H1 (cell line): ENCODE measurements at regions not wholly inside any gene's neighbourhood (a gene's known extent, or its start where the extent isn't known, plus 50 kb on each side); places are given as distances from the start of the nearest gene placed in this dataset.

Experiments
- CEBPB ChIP-seq: IDR thresholded peaks from 2 replicates; pipeline ENCODE4 v1.6.1; 2012; ENCODE audit warnings: low read depth, low read length
- CTCF ChIP-seq, 3 experiments: IDR thresholded peaks; 1 replicate in 2 of 3; 2 replicates in 1 of 3; pipeline versions ENCODE4 v1.5.1 to v1.6.1; 2011; ENCODE audit warnings: low read length in 3 of 3, mild to moderate bottlenecking in 3 of 3, inconsistent platforms in 2 of 3, low read depth in 1 of 3, moderate library complexity in 1 of 3; ENCODE audit not compliant: insufficient read depth in 1 of 3; ENCODE audit errors: control extremely low read depth in 1 of 3
- EP300 ChIP-seq, 2 experiments: IDR thresholded peaks; 1 replicate in 1 of 2; 2 replicates in 1 of 2; pipeline ENCODE4 v1.6.1; 2011 to 2012; ENCODE audit warnings: low read depth in 2 of 2, low read length in 2 of 2, mild to moderate bottlenecking in 2 of 2, borderline replicate concordance in 1 of 2, inconsistent platforms in 1 of 2, moderate library complexity in 1 of 2
- KDM1A ChIP-seq: fragments of 200-600, 300-600 bp; sonication (generic); IDR thresholded peaks from 2 replicates; pipeline ENCODE4 v1.7.1; 2016; ENCODE audit warnings: mild to moderate bottlenecking, low read length, borderline replicate concordance
- POLR2A ChIP-seq, 2 experiments: IDR thresholded peaks; 1 replicate in 1 of 2; 2 replicates in 1 of 2; pipeline ENCODE4 v1.6.1; 2011; ENCODE audit warnings: low read depth in 2 of 2, low read length in 2 of 2, mild to moderate bottlenecking in 2 of 2; ENCODE audit errors: control extremely low read depth in 1 of 2
- RNF2 ChIP-seq: fragments of 200-900, 300-1000 bp; sonication (generic); IDR thresholded peaks from 2 replicates; pipeline ENCODE4 v1.7.1; 2016; ENCODE audit warnings: borderline replicate concordance, low read depth, mild to moderate bottlenecking, antibody characterized with exemption, low read length; ENCODE audit not compliant: poor library complexity, severe bottlenecking; ENCODE audit errors: missing control alignments
- RXRA ChIP-seq: IDR thresholded peaks from 2 replicates; pipeline ENCODE4 v1.6.1; 2011; ENCODE audit warnings: low read depth, mild to moderate bottlenecking, low read length, moderate library complexity; ENCODE audit not compliant: insufficient read depth
- TAF1 ChIP-seq: IDR thresholded peaks from 2 replicates; pipeline ENCODE4 v1.6.1; 2011; ENCODE audit warnings: mild to moderate bottlenecking, low read depth, low read length
- TBP ChIP-seq: IDR thresholded peaks from 2 replicates; pipeline ENCODE4 v1.6.1; 2011; ENCODE audit warnings: low read depth, low read length, improper control_type of control experiment
- USF2 ChIP-seq: IDR thresholded peaks from 2 replicates; pipeline ENCODE4 v1.6.1; 2011; ENCODE audit warnings: low read length, improper control_type of control experiment

GRCh38 chr6:76453270-76453669, 380.8 kb upstream of the IMPG1 start:
- TF ChIP-seq EP300 (IDR thresholded peaks at IDR 0.05; ENCODE audit: borderline replicate concordance in 1 of 2, low read depth in 2 of 2, low read length in 2 of 2), result no peak
- TF ChIP-seq USF2, result no peak
- TF ChIP-seq CTCF (IDR thresholded peaks at IDR 0.05; ENCODE audit: control extremely low read depth in 1 of 3, insufficient read depth in 1 of 3, low read depth in 1 of 3, low read length in 3 of 3), result no peak
- TF ChIP-seq RNF2, result no peak
- TF ChIP-seq KDM1A, result no peak
- no peak for TF ChIP-seq TAF1
- TF ChIP-seq TBP, result no peak
- TF ChIP-seq POLR2A (IDR thresholded peaks at IDR 0.05; ENCODE audit: control extremely low read depth in 1 of 2, low read depth in 2 of 2, low read length in 2 of 2), result no peak
- no peak for TF ChIP-seq RXRA
- no peak for TF ChIP-seq CEBPB
